ENCODE measurements at regions not wholly inside any gene's neighbourhood (a gene's known extent, or its start where the extent isn't known, plus 50 kb on each side); places are given as distances from the start of the nearest gene placed in this dataset.

GRCh38 chr5:144088206-144089064 is 82.0 kb downstream of the YIPF5 start:
- DNase-seq (ENCODE audit: low spot score) (no peak), ATAC-seq (no peak)
- intact Hi-C loops (cut with DNase I), result no loop called here

GRCh38 chr5:144089401-144090021 is 80.9 kb downstream of the YIPF5 start:
- no peak for DNase-seq (ENCODE audit: low spot score)
- intact Hi-C loops (cut with DNase I), result no loop called here
- no peak for ATAC-seq

- intact Hi-C loops (cut with DNase I), result no loop called here
- ATAC-seq (no peak), DNase-seq (ENCODE audit: low spot score) (no peak)
Measured at GRCh38 chr5:144092508-144092907, 78.0 kb downstream of the YIPF5 start.

- ATAC-seq (no peak), DNase-seq (ENCODE audit: low spot score) (no peak)
- intact Hi-C loops (cut with DNase I), result no loop called here
Measured at GRCh38 chr5:144093400-144093799, 77.1 kb downstream of the YIPF5 start.

GRCh38 chr5:144093868-144094267 is 76.6 kb downstream of the YIPF5 start:
- ATAC-seq (no peak), DNase-seq (ENCODE audit: low spot score) (no peak)
- intact Hi-C loops (cut with DNase I), result no loop called here

GRCh38 chr5:144100702-144101101 is 69.8 kb downstream of the YIPF5 start:
- ATAC-seq (no peak), DNase-seq (ENCODE audit: low spot score) (no peak)
- intact Hi-C loops (cut with DNase I), result loop anchor here (5.0 kb wide), 1 partner anchor 67 kb away; no protein-coding TSS in a partner anchor

- intact Hi-C loops (cut with DNase I), result loop anchor here (5.0 kb wide), 1 partner anchor 66 kb away; no protein-coding TSS in a partner anchor
- no peak for ATAC-seq
- DNase-seq (ENCODE audit: low spot score), result no peak
Measured at GRCh38 chr5:144101616-144102015, 68.8 kb downstream of the YIPF5 start.

- intact Hi-C loops (cut with DNase I), result loop anchor here (5.0 kb wide), 1 partner anchor 65 kb away; no protein-coding TSS in a partner anchor
- no peak for ATAC-seq
- DNase-seq (ENCODE audit: low spot score), result no peak
Measured at GRCh38 chr5:144102361-144102760, 68.1 kb downstream of the YIPF5 start.

GRCh38 chr5:144102979-144103378 is 67.5 kb downstream of the YIPF5 start:
- intact Hi-C loops (cut with DNase I), result loop anchor here (5.0 kb wide), 1 partner anchor 64 kb away; no protein-coding TSS in a partner anchor
- DNase-seq (ENCODE audit: low spot score) (no peak), ATAC-seq (no peak)

- intact Hi-C loops (cut with DNase I), result loop anchor here (5.0 kb wide), 1 partner anchor 63 kb away; no protein-coding TSS in a partner anchor
- ATAC-seq (no peak), DNase-seq (ENCODE audit: low spot score) (no peak)
Measured at GRCh38 chr5:144103611-144104485, 66.6 kb downstream of the YIPF5 start.

GRCh38 chr5:144105371-144105770 is 65.1 kb downstream of the YIPF5 start:
- ATAC-seq, result no peak
- intact Hi-C loops (cut with DNase I), result no loop called here

GRCh38 chr5:144108131-144108530 is 62.3 kb downstream of the YIPF5 start:
- intact Hi-C loops (cut with DNase I), result no loop called here
- ATAC-seq, result no peak
- no peak for DNase-seq (ENCODE audit: low spot score)

More at GRCh38 chr5:144105371-144105770, 65.1 kb downstream of the YIPF5 start:
- no peak for DNase-seq (ENCODE audit: low spot score)
